Ovary (tissue), 3 donors: ENCODE measurements at regions not wholly inside any gene's neighbourhood (a gene's known extent, or its start where the extent isn't known, plus 50 kb on each side); places are given as distances from the start of the nearest gene placed in this dataset.

Experiments used
- EP300 ChIP-seq: sonication (generic); formaldehyde crosslinking; IDR thresholded peaks from one replicate; pipeline ENCODE4 v1.6.1; 2017; ENCODE audit warnings: antibody characterized with exemption
- POLR2A ChIP-seq: fragments of 450-650 bp; IDR thresholded peaks from one replicate; pipeline ENCODE4 v1.6.1; 2017; ENCODE audit warnings: antibody characterized with exemption, mild to moderate bottlenecking, moderate library complexity
- TF ChIP-seq, protein P1 (sequence below), 3 donors: fragments of 450-650 bp in 2 of 3; fragments of 200-600 bp in 1 of 3; IDR thresholded peaks; one replicate each; pipeline versions ENCODE4 v1.5.1 to v1.8.0; 2016 to 2022; ENCODE audit warnings: antibody characterized with exemption in 3 of 3, mild to moderate bottlenecking in 1 of 3
- donor health status: DM: no; HTN: no; CAD: no.

GRCh38 chrX:64580035-64580434 is 184.8 kb upstream of the MTMR8 start:
- TF ChIP-seq POLR2A, result no peak
- TF ChIP-seq, protein P1, sequence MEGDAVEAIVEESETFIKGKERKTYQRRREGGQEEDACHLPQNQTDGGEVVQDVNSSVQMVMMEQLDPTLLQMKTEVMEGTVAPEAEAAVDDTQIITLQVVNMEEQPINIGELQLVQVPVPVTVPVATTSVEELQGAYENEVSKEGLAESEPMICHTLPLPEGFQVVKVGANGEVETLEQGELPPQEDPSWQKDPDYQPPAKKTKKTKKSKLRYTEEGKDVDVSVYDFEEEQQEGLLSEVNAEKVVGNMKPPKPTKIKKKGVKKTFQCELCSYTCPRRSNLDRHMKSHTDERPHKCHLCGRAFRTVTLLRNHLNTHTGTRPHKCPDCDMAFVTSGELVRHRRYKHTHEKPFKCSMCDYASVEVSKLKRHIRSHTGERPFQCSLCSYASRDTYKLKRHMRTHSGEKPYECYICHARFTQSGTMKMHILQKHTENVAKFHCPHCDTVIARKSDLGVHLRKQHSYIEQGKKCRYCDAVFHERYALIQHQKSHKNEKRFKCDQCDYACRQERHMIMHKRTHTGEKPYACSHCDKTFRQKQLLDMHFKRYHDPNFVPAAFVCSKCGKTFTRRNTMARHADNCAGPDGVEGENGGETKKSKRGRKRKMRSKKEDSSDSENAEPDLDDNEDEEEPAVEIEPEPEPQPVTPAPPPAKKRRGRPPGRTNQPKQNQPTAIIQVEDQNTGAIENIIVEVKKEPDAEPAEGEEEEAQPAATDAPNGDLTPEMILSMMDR (IDR thresholded peaks at IDR 0.05), result no peak
- no peak for TF ChIP-seq EP300
